ENCODE measurements at regions not wholly inside any gene's neighbourhood (a gene's known extent, or its start where the extent isn't known, plus 50 kb on each side); places are given as distances from the start of the nearest gene placed in this dataset.

GRCh38 chr4:81988178-81988577 lies 385.6 kb downstream of the HNRNPD start:
- no peak overlapping the region for H3K4me3 ChIP-seq (replicated peaks; ENCODE audit: low read depth, low read length)
- DNase-seq (ENCODE audit: extremely low read depth, low read depth) = no peak
- TF ChIP-seq CTCF (IDR thresholded peaks at IDR 0.05; ENCODE audit: low read depth, low read length, missing control alignments) = no peak

GRCh38 chr4:81984746-81985145 lies 389.0 kb downstream of the HNRNPD start:
- TF ChIP-seq CTCF (IDR thresholded peaks at IDR 0.05; ENCODE audit: low read depth, low read length, missing control alignments) = no peak
- DNase-seq (ENCODE audit: extremely low read depth, low read depth) = no peak
- H3K4me3 ChIP-seq (replicated peaks; ENCODE audit: low read depth, low read length) = no peak overlapping the region

- DNase-seq (ENCODE audit: extremely low read depth, low read depth) = no peak
- no peak overlapping the region for H3K4me3 ChIP-seq (replicated peaks; ENCODE audit: low read depth, low read length)
- TF ChIP-seq CTCF (IDR thresholded peaks at IDR 0.05; ENCODE audit: low read depth, low read length, missing control alignments) = no peak
Observed at GRCh38 chr4:81982846-81983540, 390.8 kb downstream of the HNRNPD start.

- DNase-seq (ENCODE audit: extremely low read depth, low read depth) = no peak
- no peak overlapping the region for H3K4me3 ChIP-seq (replicated peaks; ENCODE audit: low read depth, low read length)
- no peak for TF ChIP-seq CTCF (IDR thresholded peaks at IDR 0.05; ENCODE audit: low read depth, low read length, missing control alignments)
Observed at GRCh38 chr4:81981218-81981617, 392.6 kb downstream of the HNRNPD start.

GRCh38 chr4:81974523-81974922 lies 399.3 kb downstream of the HNRNPD start:
- no peak for TF ChIP-seq CTCF (IDR thresholded peaks at IDR 0.05; ENCODE audit: low read depth, low read length, missing control alignments)
- DNase-seq (ENCODE audit: extremely low read depth, low read depth) = no peak
- H3K4me3 ChIP-seq (replicated peaks; ENCODE audit: low read depth, low read length) = no peak overlapping the region

GRCh38 chr4:81971637-81972381 lies 402.0 kb downstream of the HNRNPD start:
- no peak overlapping the region for H3K4me3 ChIP-seq (replicated peaks; ENCODE audit: low read depth, low read length)
- DNase-seq (ENCODE audit: extremely low read depth, low read depth) = no peak
- no peak for TF ChIP-seq CTCF (IDR thresholded peaks at IDR 0.05; ENCODE audit: low read depth, low read length, missing control alignments)
